OCI-LY3 (cell line): ENCODE measurements at regions not wholly inside any gene's neighbourhood (a gene's known extent, or its start where the extent isn't known, plus 50 kb on each side); places are given as distances from the start of the nearest gene placed in this dataset.

ENCODE experiments used
- CTCF ChIP-seq: fragments of 200-600, 300-600 bp; sonication (generic); IDR thresholded peaks from 2 replicates; pipeline ENCODE4 v1.5.1; 2014; ENCODE audit warnings: antibody characterized with exemption, low read length, low read depth
- EZH2phosphoT487 ChIP-seq: fragments of 200-600 bp; shearing (Covaris generic); IDR thresholded peaks from 2 replicates; pipeline ENCODE4 v1.6.1; 2018; ENCODE audit warnings: antibody characterized with exemption, mixed run types, low read depth

GRCh38 chr5:125149527-125149926, 403.1 kb upstream of the ZNF608 start:
- TF ChIP-seq CTCF (no peak), EZH2phosphoT487 (no peak)
